GM18861 (cell line): ENCODE measurements at regions not wholly inside any gene's neighbourhood (a gene's known extent, or its start where the extent isn't known, plus 50 kb on each side); places are given as distances from the start of the nearest gene placed in this dataset.

ENCODE experiments used
- ATAC-seq: cut with Tn5 transposase; IDR thresholded peaks from one replicate; pipeline ENCODE4 v1.9.1; 2021; ENCODE audit not compliant: unreplicated experiment

DNA sequence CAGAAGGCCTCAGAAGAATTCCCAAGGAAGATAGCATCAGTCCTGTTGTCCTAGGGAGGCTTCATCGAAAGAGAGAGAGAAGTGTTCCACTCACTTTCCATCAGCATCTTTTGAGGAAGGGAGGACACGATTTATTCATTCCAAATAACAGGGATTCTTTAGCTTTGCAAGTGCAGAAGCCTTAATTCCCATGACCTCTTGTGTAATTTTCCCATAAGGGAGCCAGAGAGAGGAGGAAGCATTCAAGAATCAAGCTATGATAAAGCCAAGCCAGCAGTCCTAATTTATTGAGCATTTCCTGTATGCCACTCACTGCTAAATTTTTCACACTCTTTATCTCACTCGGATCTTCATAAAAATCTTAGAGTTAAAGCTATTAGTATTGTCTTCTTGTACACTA is 169.7 kb upstream of the MITF start:
- no peak for ATAC-seq

GRCh38 chr3:69568951-69569350 is 170.3 kb upstream of the MITF start:
- ATAC-seq, result no peak

GRCh38 chr3:69568458-69568857 is 170.8 kb upstream of the MITF start:
- ATAC-seq, result no peak

DNA sequence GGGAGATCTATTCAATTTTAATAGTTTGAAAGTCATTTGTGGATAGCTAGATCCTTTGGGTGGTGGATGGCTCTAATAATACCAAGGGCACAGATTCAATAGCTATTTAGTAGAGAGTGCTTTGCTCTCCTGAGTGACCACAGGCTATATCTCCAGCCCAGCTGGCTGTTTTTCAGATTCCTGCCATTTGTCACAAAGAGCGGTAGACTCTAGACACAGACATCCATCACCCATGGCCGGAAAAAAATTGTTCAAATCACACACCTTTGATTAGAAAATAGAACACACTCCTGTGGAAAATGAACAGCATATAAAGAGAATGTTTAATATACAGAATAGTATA is 171.6 kb upstream of the MITF start:
- no peak for ATAC-seq

DNA sequence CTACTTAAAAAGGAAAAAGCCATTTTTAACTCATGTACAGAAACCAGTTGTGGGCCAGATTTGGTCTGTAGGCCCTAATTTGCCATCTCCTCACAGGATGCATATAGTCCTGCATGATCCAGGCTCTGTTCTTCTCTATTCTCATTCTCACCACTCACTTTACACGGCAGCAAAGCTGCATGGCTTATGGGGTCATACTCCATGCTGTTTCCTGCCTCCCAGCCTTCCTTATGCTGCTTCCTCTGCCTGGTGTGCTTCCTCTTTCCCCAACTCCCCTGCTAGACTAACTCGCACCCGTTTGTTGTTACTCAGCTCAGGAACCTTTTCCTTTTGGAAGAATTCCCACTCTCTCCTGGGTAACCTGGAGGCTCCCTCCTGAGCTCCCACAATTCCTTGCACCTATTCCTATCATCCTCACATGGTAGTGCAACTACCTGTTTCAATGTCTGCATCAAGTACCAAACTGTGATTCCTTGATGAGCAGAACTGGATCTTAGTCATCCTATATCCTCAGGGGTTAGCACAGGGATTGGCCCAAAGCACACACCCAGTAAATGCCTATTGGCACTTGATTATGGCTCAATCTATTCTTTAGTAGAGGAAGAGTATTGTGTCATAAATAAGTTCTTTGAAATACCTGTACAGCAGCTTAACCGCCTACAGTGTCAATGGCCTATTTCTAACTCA is 172.1 kb upstream of the MITF start:
- no peak for ATAC-seq

- no peak for ATAC-seq
These were observed 173.0 kb upstream of the MITF start for GRCh38 chr3:69566275-69566674.

DNA sequence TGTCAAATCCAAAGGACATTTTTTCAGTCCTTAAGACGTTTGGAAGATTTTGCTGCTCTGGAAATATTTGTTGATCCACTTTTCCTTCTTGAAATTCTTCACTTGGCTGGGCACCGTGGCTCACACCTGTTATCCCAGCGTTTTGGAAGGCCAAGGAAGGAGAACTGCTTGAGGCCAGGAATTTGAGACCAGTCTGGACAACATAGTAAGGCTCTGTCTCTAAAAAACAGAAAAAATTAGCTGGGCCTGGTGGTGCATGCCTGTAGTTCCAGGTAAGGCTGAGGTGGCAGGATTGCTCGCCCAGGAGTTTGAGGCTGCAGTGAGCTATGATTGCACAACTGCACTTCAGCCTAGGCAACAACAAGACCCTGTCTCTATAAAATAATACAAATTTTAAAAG is 173.9 kb upstream of the MITF start:
- no peak for ATAC-seq

DNA sequence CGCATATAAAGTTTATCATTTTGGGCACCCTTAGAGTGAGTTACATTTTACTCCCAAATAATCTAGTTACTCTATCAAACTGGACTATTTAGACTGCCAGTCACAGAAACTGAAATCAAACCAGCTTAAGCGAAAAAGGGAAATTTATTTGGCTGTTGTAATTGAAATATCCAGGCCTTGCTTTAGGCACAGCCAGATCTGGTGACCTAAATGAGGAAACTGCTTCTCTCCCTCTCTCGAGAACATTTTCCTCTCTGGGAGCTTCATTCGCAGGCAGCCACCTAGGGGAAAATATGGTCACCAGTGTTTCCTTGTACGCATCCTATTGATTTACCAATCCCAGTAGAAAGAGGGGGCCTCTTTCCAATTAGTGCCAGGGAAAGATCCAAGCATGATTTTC is 175.3 kb upstream of the MITF start:
- no peak for ATAC-seq

- no peak for ATAC-seq
These were observed 176.1 kb upstream of the MITF start for GRCh38 chr3:69563151-69563550.

GRCh38 chr3:69562020-69562419 is 176.1 kb upstream of the FRMD4B start:
- no peak for ATAC-seq

GRCh38 chr3:69560818-69561217 is 174.9 kb upstream of the FRMD4B start:
- ATAC-seq, result no peak

DNA sequence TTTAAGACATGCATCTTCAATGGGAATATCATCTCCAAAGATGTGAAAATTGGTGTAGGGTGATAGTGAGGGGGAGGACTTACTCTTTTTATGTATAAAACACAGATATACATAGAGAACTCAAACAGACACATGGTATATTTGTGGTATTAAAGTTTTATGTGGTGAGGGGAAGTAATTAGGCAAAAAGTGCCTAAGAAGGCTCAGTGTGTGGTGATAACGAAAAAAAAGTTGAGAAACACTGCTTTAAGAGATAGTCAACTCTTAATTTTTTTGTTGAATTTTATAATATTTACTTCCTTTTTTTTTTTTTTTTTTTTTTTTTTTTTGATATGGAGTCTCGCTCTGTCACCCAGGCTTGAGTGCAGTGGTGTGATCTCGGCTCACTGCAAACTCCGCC is 174.2 kb upstream of the FRMD4B start:
- no peak for ATAC-seq

DNA sequence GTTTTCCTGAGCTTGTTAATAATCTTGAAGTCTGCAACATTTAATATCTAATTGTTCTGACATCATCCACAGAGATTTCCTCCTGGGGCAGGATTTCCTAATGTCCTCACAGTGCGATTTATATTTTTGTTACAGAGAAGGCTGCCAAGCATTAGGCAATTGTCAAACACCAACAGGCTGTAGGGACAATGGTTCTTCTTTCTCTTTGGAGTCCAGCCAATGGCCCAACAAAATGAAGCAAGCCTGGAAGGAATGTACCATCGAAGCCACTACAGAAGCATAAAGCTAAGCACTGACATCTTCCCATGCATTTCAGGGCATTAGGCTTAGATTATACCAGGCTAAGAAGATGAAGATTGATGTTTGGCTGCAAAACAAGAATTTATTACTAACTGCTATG is 173.0 kb upstream of the FRMD4B start:
- no peak for ATAC-seq

- ATAC-seq, result no peak
These were observed 168.7 kb upstream of the FRMD4B start for GRCh38 chr3:69554576-69554975.

DNA sequence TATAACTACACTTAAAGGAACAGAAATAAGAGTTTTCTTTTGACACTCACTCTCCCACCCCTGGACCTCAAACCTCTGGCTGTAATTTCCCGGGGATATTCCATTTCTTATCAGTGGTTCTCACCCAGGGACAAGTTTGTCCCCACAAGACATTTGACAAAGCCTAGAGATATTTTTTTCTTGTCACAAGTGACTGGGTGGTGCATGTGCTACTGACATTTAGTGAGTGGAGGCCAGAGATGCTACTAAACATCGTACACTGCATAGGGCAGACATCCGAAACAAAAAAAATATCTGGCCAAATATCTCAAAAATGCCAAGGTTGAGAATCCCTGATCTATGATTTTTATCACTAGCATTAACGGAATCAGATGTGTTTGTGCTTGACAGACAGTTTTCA is 168.0 kb upstream of the FRMD4B start:
- ATAC-seq, result no peak

DNA sequence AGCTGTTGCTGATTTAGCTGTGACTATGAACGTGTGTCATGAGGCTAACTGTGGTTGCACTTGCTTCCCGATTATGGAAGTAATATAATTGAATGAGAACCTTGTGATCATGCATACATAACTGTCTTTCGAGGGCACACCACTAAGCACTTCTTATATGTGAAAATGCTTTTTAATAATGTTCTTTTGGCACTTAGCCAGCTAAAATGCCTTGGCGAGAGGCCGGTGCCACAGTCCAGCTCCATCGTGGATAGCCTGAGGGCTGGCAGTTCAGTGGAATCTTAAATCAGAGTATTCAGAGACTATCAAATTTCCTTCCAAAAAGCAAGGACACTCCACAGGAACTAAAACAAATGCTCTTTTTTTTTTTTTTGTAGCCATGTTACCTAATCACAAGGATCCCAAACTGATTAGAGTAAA is 161.6 kb upstream of the FRMD4B start:
- no peak for ATAC-seq

GRCh38 chr3:69542805-69543429 is 157.0 kb upstream of the FRMD4B start:
- ATAC-seq, result no peak

GRCh38 chr3:69542089-69542804 is 156.4 kb upstream of the FRMD4B start:
- no peak for ATAC-seq

DNA sequence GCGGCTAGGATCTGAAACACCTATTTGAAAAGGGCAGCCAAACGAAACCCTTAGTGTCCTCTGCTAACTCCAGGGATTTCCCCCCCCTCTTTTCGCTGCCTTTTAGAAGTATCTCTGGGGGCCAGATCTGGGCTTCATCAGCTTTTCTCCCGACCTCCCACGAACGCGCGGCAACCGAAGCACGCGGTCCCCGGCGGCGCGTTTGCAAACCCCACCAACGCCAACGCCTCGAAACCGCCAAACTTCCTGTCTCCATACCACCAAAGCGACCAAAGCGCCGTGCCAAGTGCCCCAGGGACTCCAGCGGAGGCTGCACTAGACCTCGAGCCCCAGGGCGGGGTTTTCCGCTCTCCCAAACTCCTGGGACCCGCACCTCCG is 155.8 kb upstream of the FRMD4B start:
- no peak for ATAC-seq

GRCh38 chr3:69540706-69541581 is 155.1 kb upstream of the FRMD4B start:
- ATAC-seq, result no peak

- ATAC-seq, result no peak
These were observed 153.2 kb upstream of the FRMD4B start for GRCh38 chr3:69539134-69539533.

- ATAC-seq, result no peak
These were observed 152.4 kb upstream of the FRMD4B start for GRCh38 chr3:69538281-69538680.
